DOHH2 (cell line): ENCODE measurements at regions not wholly inside any gene's neighbourhood (a gene's known extent, or its start where the extent isn't known, plus 50 kb on each side); places are given as distances from the start of the nearest gene placed in this dataset.

ENCODE experiments used
- H3F3A ChIP-seq: fragments of 200-600 bp; sonication (generic), shearing (Covaris generic); 2 replicates; pipeline ENCODE4 v1.6.0; 2016; ENCODE audit warnings: antibody characterized with exemption, mild to moderate bottlenecking; ENCODE audit not compliant: control insufficient read depth, insufficient read depth
- H3K27ac ChIP-seq: fragments of 200-600 bp; sonication (generic); 2 replicates; pipeline ENCODE4 v1.5.1; 2014; ENCODE audit warnings: low read depth, mild to moderate bottlenecking, low read length, moderate library complexity
- H3K27me3 ChIP-seq: fragments of 200-600 bp; sonication (generic); 2 replicates; pipeline ENCODE4 v1.6.1; 2014; ENCODE audit warnings: mild to moderate bottlenecking, low read length, mixed read lengths; ENCODE audit not compliant: control insufficient read depth
- H3K36me3 ChIP-seq: fragments of 200-600 bp; sonication (generic); 2 replicates; pipeline ENCODE4 v1.6.1; 2014; ENCODE audit warnings: mild to moderate bottlenecking, low read length, moderate library complexity, mixed read lengths; ENCODE audit not compliant: control insufficient read depth
- H3K4me1 ChIP-seq: fragments of 200-600 bp; sonication (generic); 2 replicates; pipeline ENCODE4 v1.6.1; 2014; ENCODE audit warnings: mild to moderate bottlenecking, low read length, mixed read lengths; ENCODE audit not compliant: control insufficient read depth
- H3K4me2 ChIP-seq: fragments of 200-600 bp; sonication (generic); 2 replicates; pipeline ENCODE4 v1.6.0; 2014; ENCODE audit warnings: mild to moderate bottlenecking, low read length, moderate library complexity
- H3K4me3 ChIP-seq: fragments of 200-600 bp; sonication (generic); 2 replicates; pipeline ENCODE4 v1.5.1; 2014; ENCODE audit warnings: mild to moderate bottlenecking, low read length, mixed read lengths
- H3K79me2 ChIP-seq: fragments of 200-600 bp; sonication (generic); 2 replicates; pipeline ENCODE4 v1.6.1; 2014; ENCODE audit warnings: mild to moderate bottlenecking, low read length, mixed read lengths; ENCODE audit not compliant: control insufficient read depth
- H3K9me2 ChIP-seq: fragments of 200-600 bp; sonication (generic); replicated peaks from 2 replicates; pipeline ENCODE4 v1.6.1; 2014; ENCODE audit warnings: mild to moderate bottlenecking, low read length, mixed read lengths; ENCODE audit not compliant: control insufficient read depth
- H3K9me3 ChIP-seq: fragments of 200-600 bp; sonication (generic); 2 replicates; pipeline ENCODE4 v1.6.1; 2014; ENCODE audit warnings: antibody characterized with exemption, low read length, mixed read lengths; ENCODE audit not compliant: control insufficient read depth, insufficient read depth
- H4K20me1 ChIP-seq: fragments of 200-600 bp; sonication (generic); 2 replicates; pipeline ENCODE4 v1.6.0; 2014; ENCODE audit warnings: low read depth, mild to moderate bottlenecking, antibody characterized with exemption, low read length, moderate library complexity; ENCODE audit not compliant: control insufficient read depth, insufficient read depth
- EZH2phosphoT487 ChIP-seq: fragments of 200-600 bp; sonication (generic); IDR thresholded peaks from 2 replicates; pipeline ENCODE4 v1.6.1; 2017; ENCODE audit warnings: borderline replicate concordance, mild to moderate bottlenecking, antibody characterized with exemption, low read length, moderate library complexity, mixed read lengths
- TF ChIP-seq, protein P1 (sequence below): fragments of 200-600 bp; sonication (generic); IDR thresholded peaks from one replicate; pipeline ENCODE4 v1.5.1; 2014; ENCODE audit warnings: antibody characterized with exemption, mild to moderate bottlenecking, low read depth, low read length; ENCODE audit not compliant: poor library complexity, severe bottlenecking

DNA sequence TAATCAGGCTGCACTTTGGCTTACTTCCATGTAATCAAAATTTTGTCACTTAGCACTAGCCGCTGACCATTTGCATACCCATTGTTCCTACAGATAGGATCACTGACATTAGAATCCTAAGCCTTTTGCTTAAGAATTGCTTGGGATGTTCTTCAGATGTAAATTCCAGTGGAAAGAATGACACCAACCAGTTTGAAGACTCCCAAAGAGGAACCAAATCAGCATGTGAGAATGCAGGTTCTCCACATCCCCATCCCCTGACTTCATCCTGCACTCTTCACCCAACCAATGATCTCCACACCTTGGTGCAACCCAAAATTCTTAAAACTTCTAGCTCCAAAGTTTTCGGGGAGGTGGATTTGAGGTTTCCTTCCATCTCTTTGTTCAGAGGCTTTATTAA lies 345.6 kb downstream of the GPAM start:
- Histone ChIP-seq H3K79me2 (no peaks in the 10 kb centered on the region), H3K36me3 (no peaks in the 10 kb centered on the region), H3K9me2 (no peaks in the 10 kb centered on the region), H3K4me3 (no peak overlapping the region), H3K4me2 (no peak overlapping the region), H4K20me1 (no peaks in the 10 kb centered on the region), H3F3A (no peaks in the 10 kb centered on the region), H3K4me1 (no peaks in the 10 kb centered on the region), H3K27ac (no peak overlapping the region), H3K9me3 (no peaks in the 10 kb centered on the region), H3K27me3 (no peaks in the 10 kb centered on the region)
- TF ChIP-seq, protein P1, sequence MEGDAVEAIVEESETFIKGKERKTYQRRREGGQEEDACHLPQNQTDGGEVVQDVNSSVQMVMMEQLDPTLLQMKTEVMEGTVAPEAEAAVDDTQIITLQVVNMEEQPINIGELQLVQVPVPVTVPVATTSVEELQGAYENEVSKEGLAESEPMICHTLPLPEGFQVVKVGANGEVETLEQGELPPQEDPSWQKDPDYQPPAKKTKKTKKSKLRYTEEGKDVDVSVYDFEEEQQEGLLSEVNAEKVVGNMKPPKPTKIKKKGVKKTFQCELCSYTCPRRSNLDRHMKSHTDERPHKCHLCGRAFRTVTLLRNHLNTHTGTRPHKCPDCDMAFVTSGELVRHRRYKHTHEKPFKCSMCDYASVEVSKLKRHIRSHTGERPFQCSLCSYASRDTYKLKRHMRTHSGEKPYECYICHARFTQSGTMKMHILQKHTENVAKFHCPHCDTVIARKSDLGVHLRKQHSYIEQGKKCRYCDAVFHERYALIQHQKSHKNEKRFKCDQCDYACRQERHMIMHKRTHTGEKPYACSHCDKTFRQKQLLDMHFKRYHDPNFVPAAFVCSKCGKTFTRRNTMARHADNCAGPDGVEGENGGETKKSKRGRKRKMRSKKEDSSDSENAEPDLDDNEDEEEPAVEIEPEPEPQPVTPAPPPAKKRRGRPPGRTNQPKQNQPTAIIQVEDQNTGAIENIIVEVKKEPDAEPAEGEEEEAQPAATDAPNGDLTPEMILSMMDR: no peak
- TF ChIP-seq EZH2phosphoT487: no peak

- no peaks in the 10 kb centered on the region for H4K20me1 ChIP-seq
- H3K4me2 ChIP-seq: no peak overlapping the region
- no peak overlapping the region for H3K4me3 ChIP-seq
- no peaks in the 10 kb centered on the region for H3K9me3 ChIP-seq
- no peaks in the 10 kb centered on the region for H3K79me2 ChIP-seq
- no peaks in the 10 kb centered on the region for H3K4me1 ChIP-seq
- no peaks in the 10 kb centered on the region for H3F3A ChIP-seq
- H3K27ac ChIP-seq: no peak overlapping the region
- H3K27me3 ChIP-seq: no peaks in the 10 kb centered on the region
- H3K9me2 ChIP-seq: no peaks in the 10 kb centered on the region
- TF ChIP-seq, protein P1: no peak
- TF ChIP-seq EZH2phosphoT487: no peak
- H3K36me3 ChIP-seq: no peaks in the 10 kb centered on the region
These were observed 343.0 kb downstream of the GPAM start for GRCh38 chr10:111840546-111840945.

DNA sequence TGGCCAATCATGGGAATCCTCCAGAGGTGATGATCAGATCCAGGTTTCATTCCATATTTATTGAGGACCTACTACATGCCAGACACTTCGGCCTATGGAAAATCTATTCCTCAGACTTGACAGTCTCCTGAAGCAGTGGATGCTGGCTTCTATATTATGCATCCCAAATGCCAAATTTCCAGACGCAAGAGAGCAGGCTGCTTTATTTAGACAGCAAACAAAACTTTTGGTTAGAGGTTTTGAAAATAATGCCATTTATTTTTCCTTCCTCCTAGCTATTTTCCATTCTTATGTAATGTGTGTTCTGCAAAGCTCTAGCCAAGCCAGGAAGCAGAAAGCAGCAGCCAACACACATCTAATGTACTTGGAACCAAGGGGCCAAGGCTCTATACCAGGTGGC lies 330.8 kb downstream of the GPAM start:
- Histone ChIP-seq H3K9me3 (no peaks in the 10 kb centered on the region), H3K9me2 (no peaks in the 10 kb centered on the region), H4K20me1 (no peaks in the 10 kb centered on the region), H3K27ac (no peak overlapping the region), H3K4me1 (no peaks in the 10 kb centered on the region), H3K36me3 (no peaks in the 10 kb centered on the region), H3K4me3 (no peak overlapping the region), H3K79me2 (no peaks in the 10 kb centered on the region), H3K4me2 (no peak overlapping the region), H3F3A (no peaks in the 10 kb centered on the region), H3K27me3 (no peaks in the 10 kb centered on the region)
- no peak for TF ChIP-seq EZH2phosphoT487
- TF ChIP-seq, protein P1: no peak

DNA sequence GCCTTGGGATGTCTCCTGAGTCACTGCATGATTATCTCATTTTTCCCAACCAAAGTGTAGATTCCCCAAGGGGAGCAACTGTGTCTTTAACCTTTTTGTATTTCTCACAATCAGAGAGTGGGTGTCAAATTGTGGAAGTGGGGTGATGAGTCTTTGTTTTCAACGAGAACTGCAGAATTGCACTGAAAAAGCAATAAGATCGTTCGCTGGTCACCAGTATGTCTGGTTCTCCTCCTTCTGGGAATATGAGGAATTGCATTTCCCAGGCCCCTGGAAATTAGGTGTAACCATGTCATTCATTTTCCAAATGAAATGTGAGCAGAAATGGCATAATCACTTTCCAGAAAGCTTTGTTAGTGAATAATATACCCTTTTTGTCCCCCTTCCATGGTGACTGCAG lies 326.9 kb downstream of the GPAM start:
- Histone ChIP-seq H3K36me3 (no peaks in the 10 kb centered on the region), H3K4me1 (no peaks in the 10 kb centered on the region), H3K27me3 (no peaks in the 10 kb centered on the region), H4K20me1 (no peaks in the 10 kb centered on the region), H3K9me2 (no peaks in the 10 kb centered on the region), H3K9me3 (no peaks in the 10 kb centered on the region), H3F3A (no peaks in the 10 kb centered on the region), H3K27ac (no peak overlapping the region), H3K4me3 (no peak overlapping the region), H3K79me2 (no peaks in the 10 kb centered on the region), H3K4me2 (no peak overlapping the region)
- TF ChIP-seq, protein P1: no peak
- no peak for TF ChIP-seq EZH2phosphoT487
